ENCODE measurements at regions not wholly inside any gene's neighbourhood (a gene's known extent, or its start where the extent isn't known, plus 50 kb on each side); places are given as distances from the start of the nearest gene placed in this dataset.

GRCh38 chr10:117931078-117931477 lies 115.7 kb downstream of the RAB11FIP2 start:
- Histone ChIP-seq H3K36me3 (ENCODE audit: control insufficient read depth in 2 of 2, insufficient read depth in 2 of 2, low read length in 1 of 2) (no peaks in the 10 kb centered on the region), H3K4me3 (no peak overlapping the region), H3K79me2 (ENCODE audit: control insufficient read depth, insufficient read depth, low read length) (no peaks in the 10 kb centered on the region), H3K27ac (ENCODE audit: control insufficient read depth, insufficient read depth) (no peak overlapping the region), H2AFZ (ENCODE audit: control insufficient read depth, low read depth, low read length) (no peak overlapping the region), H3K9ac (ENCODE audit: control insufficient read depth, insufficient read depth, low read length) (no peak overlapping the region), H3K27me3 (replicated peaks in 1 of 2; ENCODE audit: control insufficient read depth in 2 of 2, insufficient read depth in 2 of 2, low read length in 1 of 2) (no peaks in the 10 kb centered on the region), H4K20me1 (ENCODE audit: control insufficient read depth, insufficient read depth) (no peaks in the 10 kb centered on the region), H3K9me3 (replicated peaks; ENCODE audit: control insufficient read depth, insufficient read depth, low read length) (no peaks in the 10 kb centered on the region), H3K4me2 (ENCODE audit: control insufficient read depth, insufficient read depth) (no peak overlapping the region), H3K4me1 (ENCODE audit: control insufficient read depth, insufficient read depth, low read length) (no peaks in the 10 kb centered on the region)
- ChIA-PET CTCF (no interaction called here), RAD21 (ENCODE audit: unreplicated experiment) (no interaction called here), SMC1A (ENCODE audit: uncharacterized antibody, unreplicated experiment) (no interaction called here), POLR2A (no interaction called here)
- WGBS (ENCODE audit: insufficient coverage, insufficient replicate concordance, low lambda C conversion rate, missing lambda C conversion rate) = 17% methylated on average over 2 of the region's 2 CpGs
- intact Hi-C loops (cut with micrococcal nuclease; ENCODE audit: unreplicated experiment) = no loop called here
- no TSS peak for BruUV-seq (replicated peaks)
- in situ Hi-C loops (cut with MboI) = no loop called here
- TF ChIP-seq GATAD2B (conservative IDR thresholded peaks at IDR 0.05; ENCODE audit: low read depth) = no peak
- TF ChIP-seq, protein P1, sequence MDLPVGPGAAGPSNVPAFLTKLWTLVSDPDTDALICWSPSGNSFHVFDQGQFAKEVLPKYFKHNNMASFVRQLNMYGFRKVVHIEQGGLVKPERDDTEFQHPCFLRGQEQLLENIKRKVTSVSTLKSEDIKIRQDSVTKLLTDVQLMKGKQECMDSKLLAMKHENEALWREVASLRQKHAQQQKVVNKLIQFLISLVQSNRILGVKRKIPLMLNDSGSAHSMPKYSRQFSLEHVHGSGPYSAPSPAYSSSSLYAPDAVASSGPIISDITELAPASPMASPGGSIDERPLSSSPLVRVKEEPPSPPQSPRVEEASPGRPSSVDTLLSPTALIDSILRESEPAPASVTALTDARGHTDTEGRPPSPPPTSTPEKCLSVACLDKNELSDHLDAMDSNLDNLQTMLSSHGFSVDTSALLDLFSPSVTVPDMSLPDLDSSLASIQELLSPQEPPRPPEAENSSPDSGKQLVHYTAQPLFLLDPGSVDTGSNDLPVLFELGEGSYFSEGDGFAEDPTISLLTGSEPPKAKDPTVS (IDR thresholded peaks at IDR 0.05; ENCODE audit: low read depth, low read length) = no peak
- TF ChIP-seq, protein P2, sequence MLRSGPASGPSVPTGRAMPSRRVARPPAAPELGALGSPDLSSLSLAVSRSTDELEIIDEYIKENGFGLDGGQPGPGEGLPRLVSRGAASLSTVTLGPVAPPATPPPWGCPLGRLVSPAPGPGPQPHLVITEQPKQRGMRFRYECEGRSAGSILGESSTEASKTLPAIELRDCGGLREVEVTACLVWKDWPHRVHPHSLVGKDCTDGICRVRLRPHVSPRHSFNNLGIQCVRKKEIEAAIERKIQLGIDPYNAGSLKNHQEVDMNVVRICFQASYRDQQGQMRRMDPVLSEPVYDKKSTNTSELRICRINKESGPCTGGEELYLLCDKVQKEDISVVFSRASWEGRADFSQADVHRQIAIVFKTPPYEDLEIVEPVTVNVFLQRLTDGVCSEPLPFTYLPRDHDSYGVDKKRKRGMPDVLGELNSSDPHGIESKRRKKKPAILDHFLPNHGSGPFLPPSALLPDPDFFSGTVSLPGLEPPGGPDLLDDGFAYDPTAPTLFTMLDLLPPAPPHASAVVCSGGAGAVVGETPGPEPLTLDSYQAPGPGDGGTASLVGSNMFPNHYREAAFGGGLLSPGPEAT (IDR thresholded peaks at IDR 0.05; ENCODE audit: low read depth) = no peak
- TF ChIP-seq LARP7 (IDR thresholded peaks at IDR 0.05) = no peak
- no peak for TF ChIP-seq YBX1 (IDR thresholded peaks at IDR 0.05)
- TF ChIP-seq, protein P3, sequence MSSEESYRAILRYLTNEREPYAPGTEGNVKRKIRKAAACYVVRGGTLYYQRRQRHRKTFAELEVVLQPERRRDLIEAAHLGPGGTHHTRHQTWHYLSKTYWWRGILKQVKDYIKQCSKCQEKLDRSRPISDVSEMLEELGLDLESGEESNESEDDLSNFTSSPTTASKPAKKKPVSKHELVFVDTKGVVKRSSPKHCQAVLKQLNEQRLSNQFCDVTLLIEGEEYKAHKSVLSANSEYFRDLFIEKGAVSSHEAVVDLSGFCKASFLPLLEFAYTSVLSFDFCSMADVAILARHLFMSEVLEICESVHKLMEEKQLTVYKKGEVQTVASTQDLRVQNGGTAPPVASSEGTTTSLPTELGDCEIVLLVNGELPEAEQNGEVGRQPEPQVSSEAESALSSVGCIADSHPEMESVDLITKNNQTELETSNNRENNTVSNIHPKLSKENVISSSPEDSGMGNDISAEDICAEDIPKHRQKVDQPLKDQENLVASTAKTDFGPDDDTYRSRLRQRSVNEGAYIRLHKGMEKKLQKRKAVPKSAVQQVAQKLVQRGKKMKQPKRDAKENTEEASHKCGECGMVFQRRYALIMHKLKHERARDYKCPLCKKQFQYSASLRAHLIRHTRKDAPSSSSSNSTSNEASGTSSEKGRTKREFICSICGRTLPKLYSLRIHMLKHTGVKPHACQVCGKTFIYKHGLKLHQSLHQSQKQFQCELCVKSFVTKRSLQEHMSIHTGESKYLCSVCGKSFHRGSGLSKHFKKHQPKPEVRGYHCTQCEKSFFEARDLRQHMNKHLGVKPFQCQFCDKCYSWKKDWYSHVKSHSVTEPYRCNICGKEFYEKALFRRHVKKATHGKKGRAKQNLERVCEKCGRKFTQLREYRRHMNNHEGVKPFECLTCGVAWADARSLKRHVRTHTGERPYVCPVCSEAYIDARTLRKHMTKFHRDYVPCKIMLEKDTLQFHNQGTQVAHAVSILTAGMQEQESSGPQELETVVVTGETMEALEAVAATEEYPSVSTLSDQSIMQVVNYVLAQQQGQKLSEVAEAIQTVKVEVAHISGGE (CRISPR knock-in tag; IDR thresholded peaks at IDR 0.05) = no peak
- no peak for TF ChIP-seq SP1 (IDR thresholded peaks at IDR 0.05; ENCODE audit: low read depth, low read length)
- TF ChIP-seq, protein P4, sequence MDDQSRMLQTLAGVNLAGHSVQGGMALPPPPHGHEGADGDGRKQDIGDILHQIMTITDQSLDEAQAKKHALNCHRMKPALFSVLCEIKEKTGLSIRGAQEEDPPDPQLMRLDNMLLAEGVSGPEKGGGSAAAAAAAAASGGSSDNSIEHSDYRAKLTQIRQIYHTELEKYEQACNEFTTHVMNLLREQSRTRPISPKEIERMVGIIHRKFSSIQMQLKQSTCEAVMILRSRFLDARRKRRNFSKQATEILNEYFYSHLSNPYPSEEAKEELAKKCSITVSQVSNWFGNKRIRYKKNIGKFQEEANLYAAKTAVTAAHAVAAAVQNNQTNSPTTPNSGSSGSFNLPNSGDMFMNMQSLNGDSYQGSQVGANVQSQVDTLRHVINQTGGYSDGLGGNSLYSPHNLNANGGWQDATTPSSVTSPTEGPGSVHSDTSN (IDR thresholded peaks at IDR 0.05; ENCODE audit: insufficient replicate concordance, low read depth, low read length) = no peak
- TF ChIP-seq SUZ12 (IDR thresholded peaks at IDR 0.05; ENCODE audit: unreplicated experiment) = no peak
- TF ChIP-seq ZSCAN29 (IDR thresholded peaks at IDR 0.05) = no peak
- no peak for TF ChIP-seq ZNF384 (IDR thresholded peaks at IDR 0.05; ENCODE audit: borderline replicate concordance, low read depth, low read length)
- no peak for TF ChIP-seq ZNF207 (IDR thresholded peaks at IDR 0.05; ENCODE audit: borderline replicate concordance)
- TF ChIP-seq RAD21 (IDR thresholded peaks at IDR 0.05; ENCODE audit: insufficient read depth, low read depth, low read length) = no peak
- no peak for TF ChIP-seq USF2 (IDR thresholded peaks at IDR 0.05; ENCODE audit: borderline replicate concordance, low read depth, low read length)
- FAIRE-seq (no peak), ATAC-seq (no peak), DNase-seq (ENCODE audit: low read depth, low spot score) (no peak)

Data from GM12878 (cell line).